Thymus (tissue), 11 donors: ENCODE measurements at regions not wholly inside any gene's neighbourhood (a gene's known extent, or its start where the extent isn't known, plus 50 kb on each side); places are given as distances from the start of the nearest gene placed in this dataset.

Source experiments
- DNase-seq, 9 donors: peaks; one replicate each; pipeline ENCODE4 v3.0.0-alpha.2; 2013; ENCODE audit warnings: low spot score in 9 of 9, low read depth in 6 of 9, missing footprints in 1 of 9
- H3K27ac ChIP-seq, 2 donors: one replicate each; pipeline ENCODE4 v1.5.1; 2013; ENCODE audit warnings: control low read depth in 1 of 2, low read depth in 1 of 2, low read length in 1 of 2, mild to moderate bottlenecking in 1 of 2, moderate library complexity in 1 of 2
- H3K27me3 ChIP-seq, 2 donors: one replicate each; pipeline ENCODE4 v1.5.1; 2013; ENCODE audit warnings: low read length in 1 of 2; ENCODE audit not compliant: control insufficient read depth in 2 of 2, insufficient read depth in 1 of 2
- H3K36me3 ChIP-seq, 2 donors: one replicate each; pipeline ENCODE4 v1.5.1; 2013; ENCODE audit warnings: low read length in 1 of 2, mild to moderate bottlenecking in 1 of 2, moderate library complexity in 1 of 2; ENCODE audit not compliant: control insufficient read depth in 2 of 2, insufficient read depth in 2 of 2
- H3K4me1 ChIP-seq, 2 donors: one replicate each; pipeline ENCODE4 v1.5.1; 2013; ENCODE audit warnings: low read length in 2 of 2; ENCODE audit not compliant: control insufficient read depth in 2 of 2, insufficient read depth in 2 of 2
- H3K4me3 ChIP-seq, 2 donors: one replicate each; pipeline ENCODE4 v1.5.1; 2013; ENCODE audit warnings: low read length in 2 of 2, control low read depth in 1 of 2, mild to moderate bottlenecking in 1 of 2
- H3K9me3 ChIP-seq, 2 donors: one replicate each; pipeline ENCODE4 v1.5.1; 2013; ENCODE audit warnings: low read length in 1 of 2, mild to moderate bottlenecking in 1 of 2; ENCODE audit not compliant: control insufficient read depth in 2 of 2, insufficient read depth in 1 of 2
- WGBS: extraction: QIAGEN DNeasy Blood & Tissue Kit; methylation state at CpG from one replicate; pipeline ENCODE4 v1.1.7; 2013; 5-methylcytosine and 5-hydroxymethylcytosine counted together
- donor health status: healthy.

- no peaks in the 10 kb centered on the region for H3K36me3 ChIP-seq
- no peaks in the 10 kb centered on the region for H3K4me1 ChIP-seq
- 83% methylated on average over 3 of the region's 3 CpGs for WGBS
- no peak overlapping the region for H3K4me3 ChIP-seq
- no peak for DNase-seq
- no peak overlapping the region for H3K27ac ChIP-seq
- H3K9me3 ChIP-seq = no peaks in the 10 kb centered on the region
- H3K27me3 ChIP-seq = no peaks in the 10 kb centered on the region
Measured at GRCh38 chr13:47148543-47148942, 251.7 kb upstream of the HTR2A start.

GRCh38 chr13:47147812-47148119 lies 250.9 kb upstream of the HTR2A start:
- Histone ChIP-seq H3K9me3 (no peaks in the 10 kb centered on the region), H3K4me3 (no peak overlapping the region), H3K27ac (no peak overlapping the region), H3K36me3 (no peaks in the 10 kb centered on the region), H3K27me3 (no peaks in the 10 kb centered on the region), H3K4me1 (no peaks in the 10 kb centered on the region)
- no peak for DNase-seq
- WGBS = 96% methylated on average over 2 of the region's 2 CpGs

GRCh38 chr13:47146991-47147811 lies 250.3 kb upstream of the HTR2A start:
- no peaks in the 10 kb centered on the region for H3K36me3 ChIP-seq
- H3K4me1 ChIP-seq = no peaks in the 10 kb centered on the region
- no peaks in the 10 kb centered on the region for H3K9me3 ChIP-seq
- H3K27ac ChIP-seq = no peak overlapping the region
- 96% methylated on average over 2 of the region's 2 CpGs for WGBS
- H3K4me3 ChIP-seq = no peak overlapping the region
- no peaks in the 10 kb centered on the region for H3K27me3 ChIP-seq
- DNase-seq = no peak

GRCh38 chr13:47146136-47146535 lies 249.3 kb upstream of the HTR2A start:
- Histone ChIP-seq H3K27me3 (no peaks in the 10 kb centered on the region), H3K4me3 (no peak overlapping the region), H3K27ac (no peak overlapping the region), H3K4me1 (no peaks in the 10 kb centered on the region), H3K36me3 (no peaks in the 10 kb centered on the region), H3K9me3 (no peaks in the 10 kb centered on the region)
- no peak for DNase-seq

- Histone ChIP-seq H3K36me3 (no peaks in the 10 kb centered on the region), H3K27ac (no peak overlapping the region), H3K4me3 (no peak overlapping the region), H3K27me3 (no peaks in the 10 kb centered on the region), H3K4me1 (no peaks in the 10 kb centered on the region), H3K9me3 (no peaks in the 10 kb centered on the region)
- DNase-seq = no peak
- 96% methylated on average over 1 of the region's 1 CpG for WGBS
Measured at GRCh38 chr13:47144782-47145181, 247.9 kb upstream of the HTR2A start.

GRCh38 chr13:47142105-47142504 lies 245.3 kb upstream of the HTR2A start:
- H3K27me3 ChIP-seq = no peaks in the 10 kb centered on the region
- H3K9me3 ChIP-seq = no peaks in the 10 kb centered on the region
- no peak for DNase-seq
- H3K27ac ChIP-seq = no peak overlapping the region
- no peaks in the 10 kb centered on the region for H3K36me3 ChIP-seq
- 93% methylated on average over 2 of the region's 2 CpGs for WGBS
- no peaks in the 10 kb centered on the region for H3K4me1 ChIP-seq
- H3K4me3 ChIP-seq = no peak overlapping the region

GRCh38 chr13:47139519-47139918 lies 242.7 kb upstream of the HTR2A start:
- H3K4me1 ChIP-seq = no peaks in the 10 kb centered on the region
- no peak overlapping the region for H3K27ac ChIP-seq
- no peak overlapping the region for H3K4me3 ChIP-seq
- no peaks in the 10 kb centered on the region for H3K27me3 ChIP-seq
- no peak for DNase-seq
- 93% methylated on average over 2 of the region's 2 CpGs for WGBS
- H3K36me3 ChIP-seq = no peaks in the 10 kb centered on the region
- no peaks in the 10 kb centered on the region for H3K9me3 ChIP-seq

- no peaks in the 10 kb centered on the region for H3K36me3 ChIP-seq
- WGBS = 93% methylated on average over 1 of the region's 1 CpG
- H3K27ac ChIP-seq = no peak overlapping the region
- no peaks in the 10 kb centered on the region for H3K27me3 ChIP-seq
- H3K9me3 ChIP-seq = no peaks in the 10 kb centered on the region
- no peak for DNase-seq
- H3K4me1 ChIP-seq = no peaks in the 10 kb centered on the region
- no peak overlapping the region for H3K4me3 ChIP-seq
Measured at GRCh38 chr13:47136504-47136941, 239.7 kb upstream of the HTR2A start.

GRCh38 chr13:47135800-47136503 lies 239.1 kb upstream of the HTR2A start:
- Histone ChIP-seq H3K4me3 (no peak overlapping the region), H3K4me1 (no peaks in the 10 kb centered on the region), H3K27ac (no peak overlapping the region), H3K9me3 (no peaks in the 10 kb centered on the region), H3K27me3 (no peaks in the 10 kb centered on the region), H3K36me3 (no peaks in the 10 kb centered on the region)
- 85% methylated on average over 5 of the region's 5 CpGs for WGBS
- no peak for DNase-seq
